ENCODE measurements at regions not wholly inside any gene's neighbourhood (a gene's known extent, or its start where the extent isn't known, plus 50 kb on each side); places are given as distances from the start of the nearest gene placed in this dataset.

DNA sequence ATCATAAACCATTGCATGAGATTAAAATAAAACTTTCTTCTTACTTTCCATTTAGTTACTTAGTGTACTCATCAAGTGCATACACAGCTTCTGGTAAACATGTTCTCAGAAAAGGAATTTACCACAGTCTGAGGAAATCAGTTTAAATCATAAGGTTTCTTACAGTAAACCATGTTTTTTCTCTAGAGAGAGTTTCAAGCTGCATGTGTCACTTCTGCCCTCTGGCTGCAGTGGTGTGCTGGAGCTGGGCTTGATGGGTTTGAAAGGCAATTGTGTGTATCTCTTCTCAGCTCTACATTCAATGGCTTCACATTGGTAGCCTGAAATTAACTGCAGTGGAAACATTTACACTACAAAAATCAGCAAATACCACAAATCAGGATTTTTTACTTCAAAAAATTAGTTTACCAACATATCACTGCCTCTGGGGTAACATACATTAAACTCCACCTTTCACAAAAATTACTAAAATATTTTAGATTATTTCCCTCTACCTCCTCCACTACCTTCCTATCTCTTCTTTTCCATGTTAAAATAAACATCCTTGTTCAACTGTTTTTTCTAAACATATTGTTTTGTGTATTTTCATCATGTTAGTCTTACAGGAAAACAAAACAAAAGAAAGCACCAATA, 414.3 kb downstream of the ANXA1 start:
- TF ChIP-seq EZH2 (IDR thresholded peaks at IDR 0.05) (no peak), POLR2AphosphoS5 (IDR thresholded peaks at IDR 0.05; ENCODE audit: borderline replicate concordance, low read depth, low read length) (no peak), FOXP2 (optimal IDR thresholded peaks at IDR 0.05; ENCODE audit: control extremely low read depth, extremely low read length, insufficient read depth) (no peak)
